HG02981 (cell line): ENCODE measurements at regions not wholly inside any gene's neighbourhood (a gene's known extent, or its start where the extent isn't known, plus 50 kb on each side); places are given as distances from the start of the nearest gene placed in this dataset.
"Not testable (repeated sequence)": the region's sequence is repeated elsewhere in the genome, so short reads cannot be mapped to it uniquely, and the experiment has no call there.

Experiments
- ATAC-seq: cut with Tn5 transposase; IDR thresholded peaks from one replicate; pipeline ENCODE4 v1.9.1; 2021; ENCODE audit warnings: mild to moderate bottlenecking, moderate library complexity; ENCODE audit not compliant: unreplicated experiment

- ATAC-seq, result no peak
Observed at GRCh38 chr13:81639984-81640582, 1299.2 kb upstream of the SPRY2 start.

DNA sequence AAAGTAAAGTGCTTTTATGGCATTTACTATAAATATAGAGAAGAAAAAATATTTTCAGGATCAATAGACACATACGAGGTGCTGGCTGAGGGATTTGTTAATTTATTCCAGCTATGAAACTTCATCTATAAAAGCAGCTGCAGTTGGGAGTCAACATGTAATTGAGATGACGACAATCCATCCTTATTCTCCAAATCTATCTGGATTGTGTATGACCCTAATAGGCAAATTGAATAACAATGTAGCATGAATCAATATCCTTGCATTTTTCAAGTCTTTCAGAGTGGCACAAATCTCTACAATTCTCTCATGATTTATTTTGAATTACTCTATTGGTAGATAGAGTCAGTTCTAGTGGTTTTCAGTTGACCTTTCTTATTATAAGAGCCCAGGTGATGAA lies 1296.5 kb upstream of the SPRY2 start:
- no peak for ATAC-seq

GRCh38 chr13:81636120-81636519 lies 1295.2 kb upstream of the SPRY2 start:
- no peak for ATAC-seq

- ATAC-seq, result no peak
Observed at GRCh38 chr13:81615031-81615430, 1274.1 kb upstream of the SPRY2 start.

- no peak for ATAC-seq
Observed at GRCh38 chr13:81610644-81611043, 1269.7 kb upstream of the SPRY2 start.

- ATAC-seq, result no peak
Observed at GRCh38 chr13:81609335-81609734, 1268.4 kb upstream of the SPRY2 start.

GRCh38 chr13:81606074-81606473 lies 1265.1 kb upstream of the SPRY2 start:
- ATAC-seq, result no peak

GRCh38 chr13:81602241-81602640 lies 1261.3 kb upstream of the SPRY2 start:
- no peak for ATAC-seq

DNA sequence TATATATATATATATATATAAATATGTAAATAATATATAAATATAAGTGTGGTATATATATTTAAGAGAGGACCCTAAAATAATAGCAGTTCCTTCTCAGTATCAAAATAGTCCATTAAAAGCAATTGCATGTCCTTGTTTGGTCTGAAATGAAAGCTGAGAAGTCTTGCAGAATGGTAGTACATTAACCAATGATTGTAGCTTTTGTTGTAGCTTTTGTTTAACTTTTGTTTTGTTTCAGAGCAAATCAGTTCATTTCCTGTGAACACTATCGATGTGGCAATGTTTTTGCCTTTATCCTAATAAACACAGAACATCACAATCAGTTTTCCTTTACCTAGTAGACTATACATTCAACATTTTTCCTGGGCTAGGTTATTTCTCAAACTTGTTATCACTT lies 1256.2 kb upstream of the SPRY2 start:
- ATAC-seq, result no peak

DNA sequence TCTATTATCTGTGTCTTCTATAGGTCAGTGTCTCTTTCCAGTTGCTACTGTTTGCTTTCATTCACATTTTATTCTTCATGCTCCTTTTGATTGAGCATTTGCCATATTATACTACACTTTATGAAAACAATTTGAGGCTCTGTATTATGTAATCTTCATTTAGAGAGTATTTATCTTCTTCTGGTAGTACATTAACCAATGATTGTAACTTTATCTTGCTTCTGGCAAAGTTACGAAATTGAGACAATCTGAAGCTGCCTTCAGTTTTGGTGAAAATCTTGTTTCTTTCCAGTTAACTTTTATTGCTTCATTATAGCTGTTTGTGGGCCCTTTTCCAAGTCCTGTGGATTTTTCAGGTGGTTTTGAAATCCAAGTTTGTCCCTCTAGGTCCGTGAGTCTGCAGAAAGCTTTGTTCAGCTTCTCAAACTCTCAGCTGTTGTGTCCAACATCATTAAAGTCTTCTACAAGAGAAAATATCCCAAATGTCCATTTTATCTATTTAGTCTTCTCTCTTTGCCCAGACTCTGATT lies 1255.4 kb upstream of the SPRY2 start:
- ATAC-seq, result no peak

GRCh38 chr13:81591528-81592220 lies 1250.7 kb upstream of the SPRY2 start:
- ATAC-seq, result no peak

DNA sequence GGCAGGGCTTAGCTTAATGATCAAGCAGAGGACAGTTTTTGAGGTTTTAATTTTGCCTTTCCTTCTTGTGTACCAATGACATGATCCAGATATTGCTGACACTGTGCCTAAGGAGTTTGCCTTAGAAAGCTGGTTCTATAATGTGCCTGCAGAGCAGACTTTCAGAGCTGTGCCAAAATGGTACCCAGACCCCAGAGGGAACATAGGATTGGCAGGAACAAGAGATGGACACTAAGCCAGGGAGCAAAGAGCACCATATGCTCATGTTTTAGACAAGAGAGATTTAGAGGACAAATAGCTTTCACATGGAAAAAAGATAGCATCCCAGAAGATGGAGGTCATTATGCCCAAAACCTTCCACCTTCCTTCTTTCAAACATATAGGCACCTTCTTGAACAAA lies 1241.5 kb upstream of the SPRY2 start:
- ATAC-seq, result no peak

DNA sequence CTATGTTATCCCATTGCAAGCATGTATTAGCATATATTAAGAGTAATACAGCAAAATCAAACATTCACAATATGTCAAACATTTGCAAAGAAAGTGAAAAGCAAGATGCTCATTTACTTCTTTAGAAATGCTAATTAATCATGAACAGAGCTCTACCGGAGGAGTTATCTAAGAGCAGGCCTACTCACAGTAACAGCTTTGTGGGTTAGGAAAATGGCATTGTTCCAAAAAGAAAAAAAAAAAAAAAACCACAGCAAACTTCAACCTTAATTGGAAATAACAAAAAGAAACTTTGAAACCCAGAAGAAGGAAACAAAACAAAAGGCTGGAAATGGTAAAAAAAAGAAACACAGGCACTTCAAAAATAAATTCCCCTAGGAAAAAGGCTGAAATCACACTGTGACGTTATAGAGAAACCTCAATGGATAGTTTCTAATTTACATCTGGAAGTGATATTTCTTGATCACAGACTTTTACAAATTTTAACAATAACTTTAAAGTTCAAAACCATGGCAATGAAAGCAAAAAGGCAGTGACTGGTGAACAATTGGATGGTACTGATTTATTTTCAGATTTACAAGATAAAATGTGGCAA lies 1236.8 kb upstream of the SPRY2 start:
- ATAC-seq, result no peak

DNA sequence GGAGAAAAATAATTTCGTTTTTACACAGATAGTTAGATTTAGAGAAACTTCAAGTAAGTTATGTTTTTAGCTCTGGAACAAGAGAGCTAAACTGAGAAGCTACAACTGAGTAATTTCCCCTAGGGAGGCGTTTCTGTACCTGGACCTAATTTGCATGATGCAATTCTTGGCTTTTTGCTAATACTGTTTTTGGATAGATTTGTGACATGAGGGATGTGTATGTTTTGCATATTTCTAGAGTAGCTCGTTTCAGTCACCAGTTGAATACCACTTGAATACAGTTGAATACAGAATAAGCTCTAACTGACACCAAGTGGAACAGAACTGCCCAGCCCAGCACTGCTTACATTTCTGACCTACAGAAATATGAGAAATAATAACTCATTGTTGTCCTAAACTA lies 1227.9 kb upstream of the SPRY2 start:
- ATAC-seq, result no peak

DNA sequence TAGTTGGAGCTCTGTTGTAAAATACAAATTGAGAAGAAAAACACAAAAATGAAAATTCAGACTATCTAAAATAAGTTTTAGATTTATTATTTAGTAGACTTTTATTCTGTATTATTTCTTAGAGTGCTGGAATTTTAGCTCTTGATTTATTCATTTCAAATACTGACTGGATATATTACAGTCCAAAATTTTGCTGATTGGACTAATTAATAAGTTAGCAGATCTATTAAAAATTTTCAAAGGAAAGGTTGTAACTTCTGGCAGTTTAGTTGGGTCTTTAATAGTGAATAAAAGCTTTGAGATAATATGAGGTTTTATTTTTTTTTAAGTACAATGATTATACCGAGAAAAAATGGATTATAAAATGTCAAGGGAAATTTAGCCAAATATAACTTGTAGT lies 1224.9 kb upstream of the SPRY2 start:
- ATAC-seq, result no peak

GRCh38 chr13:81563091-81563490 lies 1222.2 kb upstream of the SPRY2 start:
- ATAC-seq, result no peak

DNA sequence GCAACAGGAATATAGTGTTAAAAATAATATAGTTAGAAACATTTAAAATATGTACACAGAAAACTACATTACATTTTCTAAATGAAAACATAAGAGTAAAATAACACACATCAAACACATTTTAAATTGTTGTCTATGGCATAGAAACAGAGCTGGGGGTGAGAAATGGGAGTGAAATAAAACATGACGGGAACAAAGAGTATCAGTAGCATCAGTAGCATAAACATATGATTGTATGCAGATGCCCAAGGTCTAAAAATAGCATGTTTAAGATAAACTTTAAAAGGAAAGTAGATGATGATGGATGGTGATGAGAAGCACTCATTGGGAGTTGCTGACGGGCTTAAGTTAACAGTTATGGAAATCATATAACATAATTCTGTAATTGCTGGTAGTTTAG lies 1221.7 kb upstream of the SPRY2 start:
- ATAC-seq, result no peak

DNA sequence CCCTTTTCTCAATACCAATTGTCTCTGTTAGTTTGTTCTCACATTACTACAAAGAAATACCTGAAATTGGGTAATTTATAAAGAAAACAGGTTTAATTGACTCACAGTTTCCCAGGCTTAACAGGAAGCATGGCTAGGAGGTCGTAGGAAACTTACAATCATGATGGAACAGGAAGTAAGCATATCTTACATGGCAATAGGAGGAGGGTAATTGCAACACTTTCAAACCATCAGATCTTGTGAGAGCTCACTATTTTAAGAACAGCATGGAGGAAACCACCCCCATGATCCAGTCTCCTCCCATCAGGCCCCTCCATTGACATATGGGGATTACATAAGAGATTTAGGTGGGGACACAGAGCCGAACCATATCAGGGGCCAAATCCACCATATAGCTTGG lies 1210.1 kb upstream of the SPRY2 start:
- ATAC-seq, result no peak

GRCh38 chr13:81546294-81546693 lies 1205.4 kb upstream of the SPRY2 start:
- ATAC-seq, result not testable (repeated sequence)

GRCh38 chr13:81540777-81541176 lies 1199.9 kb upstream of the SPRY2 start:
- ATAC-seq, result no peak

- ATAC-seq, result no peak
Observed at GRCh38 chr13:81539643-81540150, 1198.8 kb upstream of the SPRY2 start.

- ATAC-seq, result no peak
Observed at GRCh38 chr13:81498969-81499368, 1158.0 kb upstream of the SPRY2 start.
